ENCODE measurements at regions not wholly inside any gene's neighbourhood (a gene's known extent, or its start where the extent isn't known, plus 50 kb on each side); places are given as distances from the start of the nearest gene placed in this dataset.

GRCh38 chr1:234691567-234691966 lies 81.6 kb upstream of the IRF2BP2 start:
- Histone ChIP-seq H3K9ac (no peak overlapping the region), H3F3A (replicated peaks; ENCODE audit: insufficient read depth) (no peaks in the 10 kb centered on the region), H4K20me1 (ENCODE audit: insufficient read depth) (no peaks in the 10 kb centered on the region), H3K27ac (ENCODE audit: low read depth in 2 of 2, low read length in 1 of 2) (no peak overlapping the region), H2AFZ (ENCODE audit: low read depth) (no peak overlapping the region), H3K36me3 (replicated peaks in 1 of 2; ENCODE audit: control insufficient read depth in 1 of 2, insufficient read depth in 2 of 2, low read length in 1 of 2) (no peaks in the 10 kb centered on the region), H3K9me3 (no peaks in the 10 kb centered on the region), H3K4me3 (ENCODE audit: low read depth in 2 of 2, low read length in 1 of 2) (no peak overlapping the region), H3K4me1 (ENCODE audit: control insufficient read depth in 1 of 2, insufficient read depth in 2 of 2, low read depth in 1 of 2, low read length in 1 of 2) (peaks cover 0 to 2% of the 10 kb centered on the region in 2 experiments; a peak in 1 of 4 replicates), H3K79me2 (ENCODE audit: insufficient read depth) (no peaks in the 10 kb centered on the region), H3K27me3 (ENCODE audit: insufficient read depth) (no peaks in the 10 kb centered on the region), H3K4me2 (no peak overlapping the region), H3K9me2 (no peaks in the 10 kb centered on the region)
- no peak for DNase-seq
- ChIA-PET CTCF (no interaction called here), POLR2A (no interaction called here)
- TF ChIP-seq MXI1 (IDR thresholded peaks at IDR 0.05; ENCODE audit: low read depth, low read length) (no peak), IRF3 (IDR thresholded peaks at IDR 0.05; ENCODE audit: low read depth, low read length) (no peak), NFIC (IDR thresholded peaks at IDR 0.05; ENCODE audit: borderline replicate concordance) (no peak), CTCF (IDR thresholded peaks at IDR 0.05) (peak; percentile 42), RAD21 (IDR thresholded peaks at IDR 0.05; ENCODE audit: low read length) (0 out of 2 replicates have a peak, but pooled peaks have one; percentile 10), TCF12 (IDR thresholded peaks at IDR 0.05) (no peak), JUND (IDR thresholded peaks at IDR 0.05) (no peak), GABPA (IDR thresholded peaks at IDR 0.05; ENCODE audit: low read depth) (no peak)
- 86% methylated on average over 3 of the region's 3 CpGs for WGBS (ENCODE audit: low lambda C conversion rate)

- Histone ChIP-seq H2AFZ (ENCODE audit: low read depth) (no peak overlapping the region), H3K4me2 (no peak overlapping the region), H3K4me1 (ENCODE audit: control insufficient read depth in 1 of 2, insufficient read depth in 2 of 2, low read depth in 1 of 2, low read length in 1 of 2) (peaks cover 0 to 2% of the 10 kb centered on the region in 2 experiments; a peak in 1 of 4 replicates), H3K79me2 (ENCODE audit: insufficient read depth) (no peaks in the 10 kb centered on the region), H3K27ac (ENCODE audit: low read depth in 2 of 2, low read length in 1 of 2) (no peak overlapping the region), H3K4me3 (ENCODE audit: low read depth in 2 of 2, low read length in 1 of 2) (no peak overlapping the region), H3K9me2 (no peaks in the 10 kb centered on the region), H3K36me3 (replicated peaks in 1 of 2; ENCODE audit: control insufficient read depth in 1 of 2, insufficient read depth in 2 of 2, low read length in 1 of 2) (no peaks in the 10 kb centered on the region), H3K9me3 (peaks cover under 1% of the 10 kb centered on the region; the same call in 1 of the 2 replicates), H3K9ac (no peak overlapping the region), H3F3A (replicated peaks; ENCODE audit: insufficient read depth) (no peaks in the 10 kb centered on the region), H4K20me1 (ENCODE audit: insufficient read depth) (no peaks in the 10 kb centered on the region), H3K27me3 (ENCODE audit: insufficient read depth) (no peaks in the 10 kb centered on the region)
- no peak for DNase-seq
- TF ChIP-seq YY1 (IDR thresholded peaks at IDR 0.05; ENCODE audit: low read depth) (no peak), NRF1 (IDR thresholded peaks at IDR 0.05; ENCODE audit: low read depth, low read length) (no peak), JUND (IDR thresholded peaks at IDR 0.05) (no peak), RFX5 (IDR thresholded peaks at IDR 0.05; ENCODE audit: low read length) (no peak), FOXM1 (IDR thresholded peaks at IDR 0.05; ENCODE audit: low read depth) (no peak), USF1 (IDR thresholded peaks at IDR 0.05; ENCODE audit: borderline replicate concordance, low read depth) (no peak), GABPA (IDR thresholded peaks at IDR 0.05; ENCODE audit: low read depth) (no peak), POLR2AphosphoS5 (IDR thresholded peaks at IDR 0.05; ENCODE audit: low read depth, low read length) (no peak), PBX3 (IDR thresholded peaks at IDR 0.05) (no peak), EP300 (IDR thresholded peaks at IDR 0.05; ENCODE audit: borderline replicate concordance in 1 of 2, low read depth in 1 of 2, low read length in 1 of 2) (no peak), RCOR1 (IDR thresholded peaks at IDR 0.05; ENCODE audit: low read length) (no peak), ELF1 (IDR thresholded peaks at IDR 0.05) (no peak), CHD2 (IDR thresholded peaks at IDR 0.05; ENCODE audit: low read length, partially characterized antibody) (no peak), TAF1 (IDR thresholded peaks at IDR 0.05; ENCODE audit: borderline replicate concordance, low read depth, low read length) (no peak), TEAD4 (IDR thresholded peaks at IDR 0.05; ENCODE audit: borderline replicate concordance, insufficient read depth) (no peak), MXI1 (IDR thresholded peaks at IDR 0.05; ENCODE audit: low read depth, low read length) (no peak)
- WGBS (ENCODE audit: low lambda C conversion rate), result 95% methylated on average over 2 of the region's 2 CpGs
- CTCF ChIA-PET, result no interaction called here
- POLR2A ChIA-PET, result no interaction called here
Observed at GRCh38 chr1:234690872-234691271, 80.9 kb upstream of the IRF2BP2 start.

All from SK-N-SH (cell line).